Panc1 (cell line): ENCODE measurements at regions not wholly inside any gene's neighbourhood (a gene's known extent, or its start where the extent isn't known, plus 50 kb on each side); places are given as distances from the start of the nearest gene placed in this dataset.

Source experiments
- ATAC-seq: fragments of 200-7000 bp; cut with Tn5 transposase; 2 replicates; pipeline ENCODE4 v1.9.1; 2020; ENCODE audit warnings: mild to moderate bottlenecking, moderate library complexity
- BruUV-seq: library from RNA; stranded (reverse); fragments of 400-500 nt; replicated peaks from 2 replicates; lab custom pipeline; 2021; lab: Mats Ljungman, UMichigan
- CTCF ChIA-PET: fragments of 300-600 bp; sonication (Branson Sonifier 250); formaldehyde crosslinking; loops from one replicate; lab custom pipeline; 2022; ENCODE audit warnings: antibody characterized with exemption; lab: Charles Lee
- POLR2A ChIA-PET: fragments of 300-600 bp; sonication (Branson Sonifier 250); formaldehyde crosslinking; loops from one replicate; lab custom pipeline; 2022; ENCODE audit warnings: antibody characterized with exemption; lab: Charles Lee
- DNase-seq: peaks from one replicate; pipeline ENCODE4 v3.0.0-alpha.2; 2010; ENCODE audit warnings: low read depth, low spot score
- H3K27ac ChIP-seq: 2 replicates; pipeline ENCODE4 v1.5.1; 2011; ENCODE audit warnings: mild to moderate bottlenecking, low read length, inconsistent platforms
- H3K27me3 ChIP-seq: fragments of 200-500 bp; sonication (Bioruptor generic); 2 replicates; pipeline ENCODE4 v1.6.0; 2014; ENCODE audit warnings: low read length, inconsistent platforms; ENCODE audit not compliant: control insufficient read depth, insufficient read depth
- H3K36me3 ChIP-seq: fragments of 200-500 bp; sonication (Bioruptor generic); 2 replicates; pipeline ENCODE4 v1.5.1; 2014; ENCODE audit warnings: inconsistent platforms, mild to moderate bottlenecking, low read length, moderate library complexity; ENCODE audit not compliant: control insufficient read depth, insufficient read depth
- H3K4me1 ChIP-seq: 2 replicates; pipeline ENCODE4 v1.5.1; 2011; ENCODE audit warnings: inconsistent platforms, mild to moderate bottlenecking, low read length, moderate library complexity; ENCODE audit not compliant: control insufficient read depth, insufficient read depth
- H3K4me3 ChIP-seq, 2 experiments: 2 replicates each; pipeline ENCODE4 v1.5.1; 2011 to 2012; ENCODE audit warnings: low read depth in 2 of 2, low read length in 2 of 2, mild to moderate bottlenecking in 2 of 2, inconsistent platforms in 1 of 2, moderate library complexity in 1 of 2
- H3K9me3 ChIP-seq: fragments of 200-500 bp; sonication (Bioruptor generic); 2 replicates; pipeline ENCODE4 v1.5.1; 2014; ENCODE audit warnings: low read depth, mild to moderate bottlenecking, inconsistent platforms, low read length, moderate library complexity; ENCODE audit not compliant: control insufficient read depth, insufficient read depth
- POLR2AphosphoS5 ChIP-seq: IDR thresholded peaks from 2 replicates; pipeline ENCODE4 v1.6.1; 2012; ENCODE audit warnings: mild to moderate bottlenecking, low read depth, low read length, moderate library complexity
- SIN3A ChIP-seq: IDR thresholded peaks from 2 replicates; pipeline ENCODE4 v1.6.1; 2012; ENCODE audit warnings: low read depth, mild to moderate bottlenecking, low read length, moderate library complexity, borderline replicate concordance; ENCODE audit not compliant: insufficient read depth
- TCF7L2 ChIP-seq: IDR thresholded peaks from 2 replicates; pipeline ENCODE4 v1.6.1; 2011; ENCODE audit warnings: mild to moderate bottlenecking, low read depth, low read length, inconsistent platforms
- in situ Hi-C: cut with HindIII; loops from 2 replicates; pipeline ENCODE4 v1.10.0; 2016; ENCODE audit warnings: low sequenced_read_pairs, low pct_unique_long_range_greater_than_20kb
- intact Hi-C: fragments of 100-400 bp; cut with micrococcal nuclease; formaldehyde crosslinking; loops from one replicate; pipeline ENCODE4 v1.10.0; 2022; ENCODE audit not compliant: unreplicated experiment
- TF ChIP-seq, protein P1 (sequence below): fragments of 450-650 bp; IDR thresholded peaks from 2 replicates; pipeline ENCODE4 v1.5.1; 2017; ENCODE audit warnings: mild to moderate bottlenecking
- TF ChIP-seq, protein P2 (sequence below), 2 experiments: IDR thresholded peaks; 2 replicates each; pipeline ENCODE4 v1.6.1; 2011 to 2012; ENCODE audit warnings: low read depth in 2 of 2, control low read depth in 1 of 2, low read length in 1 of 2, mild to moderate bottlenecking in 1 of 2, moderate library complexity in 1 of 2; ENCODE audit not compliant: insufficient read depth in 1 of 2

DNA sequence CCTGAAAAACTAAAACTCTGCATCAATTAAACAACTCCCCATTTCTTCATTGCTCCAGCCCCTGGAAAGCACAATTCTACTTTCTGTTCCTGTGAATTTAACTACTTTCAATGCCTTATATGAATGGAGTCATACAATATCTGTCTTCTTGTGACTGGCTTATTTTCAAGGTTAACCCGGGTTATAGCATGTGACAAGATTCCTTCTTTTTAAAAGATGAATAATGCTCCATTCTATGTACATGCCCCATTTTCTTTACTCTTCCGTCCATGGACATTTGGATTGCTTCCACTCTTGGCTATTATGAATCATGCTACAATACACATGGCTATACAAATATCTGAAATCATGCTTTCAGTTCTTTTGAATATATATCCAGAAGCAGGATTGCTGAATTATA lies 334.9 kb upstream of the ID4 start:
- ChIA-PET CTCF (no interaction called here), POLR2A (no interaction called here)
- no peaks in the 10 kb centered on the region; the same call in 1 of the 2 replicates for H3K9me3 ChIP-seq
- no peak for TF ChIP-seq POLR2AphosphoS5
- TF ChIP-seq TCF7L2 = no peak
- TF ChIP-seq, protein P1, sequence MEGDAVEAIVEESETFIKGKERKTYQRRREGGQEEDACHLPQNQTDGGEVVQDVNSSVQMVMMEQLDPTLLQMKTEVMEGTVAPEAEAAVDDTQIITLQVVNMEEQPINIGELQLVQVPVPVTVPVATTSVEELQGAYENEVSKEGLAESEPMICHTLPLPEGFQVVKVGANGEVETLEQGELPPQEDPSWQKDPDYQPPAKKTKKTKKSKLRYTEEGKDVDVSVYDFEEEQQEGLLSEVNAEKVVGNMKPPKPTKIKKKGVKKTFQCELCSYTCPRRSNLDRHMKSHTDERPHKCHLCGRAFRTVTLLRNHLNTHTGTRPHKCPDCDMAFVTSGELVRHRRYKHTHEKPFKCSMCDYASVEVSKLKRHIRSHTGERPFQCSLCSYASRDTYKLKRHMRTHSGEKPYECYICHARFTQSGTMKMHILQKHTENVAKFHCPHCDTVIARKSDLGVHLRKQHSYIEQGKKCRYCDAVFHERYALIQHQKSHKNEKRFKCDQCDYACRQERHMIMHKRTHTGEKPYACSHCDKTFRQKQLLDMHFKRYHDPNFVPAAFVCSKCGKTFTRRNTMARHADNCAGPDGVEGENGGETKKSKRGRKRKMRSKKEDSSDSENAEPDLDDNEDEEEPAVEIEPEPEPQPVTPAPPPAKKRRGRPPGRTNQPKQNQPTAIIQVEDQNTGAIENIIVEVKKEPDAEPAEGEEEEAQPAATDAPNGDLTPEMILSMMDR = no peak
- TF ChIP-seq SIN3A = no peak
- no TSS peak for BruUV-seq
- no peaks in the 10 kb centered on the region for H3K36me3 ChIP-seq
- intact Hi-C loops = no loop called here
- H3K4me3 ChIP-seq = no peak overlapping the region
- in situ Hi-C loops = no loop called here
- ATAC-seq = no peak
- H3K27ac ChIP-seq = no peak overlapping the region
- no peaks in the 10 kb centered on the region for H3K27me3 ChIP-seq
- no peak for DNase-seq
- H3K4me1 ChIP-seq = no peaks in the 10 kb centered on the region

DNA sequence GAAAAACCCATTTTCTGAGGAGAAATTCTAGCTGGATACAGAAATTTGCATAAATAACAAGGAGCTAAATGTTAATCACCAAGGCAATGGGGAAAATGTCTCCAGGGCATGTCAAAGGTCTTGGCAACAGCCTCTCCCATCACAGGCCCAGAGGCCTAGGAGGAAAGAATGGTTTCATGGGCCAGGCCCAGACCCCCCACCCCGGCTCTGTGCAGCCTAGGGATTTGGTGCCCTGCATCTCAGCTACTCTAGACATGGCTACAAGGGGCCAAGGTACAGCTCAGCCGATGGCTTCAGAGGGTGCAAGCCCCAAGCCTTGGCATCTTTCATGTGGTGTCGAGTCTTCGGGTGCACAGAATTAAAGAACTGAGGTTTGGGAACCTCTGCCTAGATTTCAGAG lies 321.2 kb upstream of the ID4 start:
- DNase-seq (no peak), ATAC-seq (no peak)
- intact Hi-C loops = no loop called here
- POLR2A ChIA-PET = no interaction called here
- H3K27me3 ChIP-seq = no peaks in the 10 kb centered on the region
- H3K36me3 ChIP-seq = no peaks in the 10 kb centered on the region
- CTCF ChIA-PET = no interaction called here
- H3K9me3 ChIP-seq = peaks cover 9% of the 10 kb centered on the region; the same call in 1 of the 2 replicates
- TF ChIP-seq TCF7L2 = no peak
- no peak for TF ChIP-seq POLR2AphosphoS5
- TF ChIP-seq, protein P2, sequence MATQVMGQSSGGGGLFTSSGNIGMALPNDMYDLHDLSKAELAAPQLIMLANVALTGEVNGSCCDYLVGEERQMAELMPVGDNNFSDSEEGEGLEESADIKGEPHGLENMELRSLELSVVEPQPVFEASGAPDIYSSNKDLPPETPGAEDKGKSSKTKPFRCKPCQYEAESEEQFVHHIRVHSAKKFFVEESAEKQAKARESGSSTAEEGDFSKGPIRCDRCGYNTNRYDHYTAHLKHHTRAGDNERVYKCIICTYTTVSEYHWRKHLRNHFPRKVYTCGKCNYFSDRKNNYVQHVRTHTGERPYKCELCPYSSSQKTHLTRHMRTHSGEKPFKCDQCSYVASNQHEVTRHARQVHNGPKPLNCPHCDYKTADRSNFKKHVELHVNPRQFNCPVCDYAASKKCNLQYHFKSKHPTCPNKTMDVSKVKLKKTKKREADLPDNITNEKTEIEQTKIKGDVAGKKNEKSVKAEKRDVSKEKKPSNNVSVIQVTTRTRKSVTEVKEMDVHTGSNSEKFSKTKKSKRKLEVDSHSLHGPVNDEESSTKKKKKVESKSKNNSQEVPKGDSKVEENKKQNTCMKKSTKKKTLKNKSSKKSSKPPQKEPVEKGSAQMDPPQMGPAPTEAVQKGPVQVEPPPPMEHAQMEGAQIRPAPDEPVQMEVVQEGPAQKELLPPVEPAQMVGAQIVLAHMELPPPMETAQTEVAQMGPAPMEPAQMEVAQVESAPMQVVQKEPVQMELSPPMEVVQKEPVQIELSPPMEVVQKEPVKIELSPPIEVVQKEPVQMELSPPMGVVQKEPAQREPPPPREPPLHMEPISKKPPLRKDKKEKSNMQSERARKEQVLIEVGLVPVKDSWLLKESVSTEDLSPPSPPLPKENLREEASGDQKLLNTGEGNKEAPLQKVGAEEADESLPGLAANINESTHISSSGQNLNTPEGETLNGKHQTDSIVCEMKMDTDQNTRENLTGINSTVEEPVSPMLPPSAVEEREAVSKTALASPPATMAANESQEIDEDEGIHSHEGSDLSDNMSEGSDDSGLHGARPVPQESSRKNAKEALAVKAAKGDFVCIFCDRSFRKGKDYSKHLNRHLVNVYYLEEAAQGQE (IDR thresholded peaks at IDR 0.05; ENCODE audit: insufficient read depth in 1 of 2, low read depth in 2 of 2, low read length in 1 of 2) = no peak
- TF ChIP-seq SIN3A = no peak
- TF ChIP-seq, protein P1 = no peak
- in situ Hi-C loops = no loop called here
- no peak overlapping the region for H3K4me3 ChIP-seq
- no peaks in the 10 kb centered on the region for H3K4me1 ChIP-seq
- BruUV-seq = no TSS peak
- H3K27ac ChIP-seq = no peak overlapping the region
